PC-3 (cell line): ENCODE measurements at regions not wholly inside any gene's neighbourhood (a gene's known extent, or its start where the extent isn't known, plus 50 kb on each side); places are given as distances from the start of the nearest gene placed in this dataset.

Experiments used
- ATAC-seq: fragments of 200-7000 bp; cut with Tn5 transposase; 2 replicates; pipeline ENCODE4 v1.9.1; 2020; ENCODE audit warnings: mild to moderate bottlenecking, moderate library complexity
- BruUV-seq: library from RNA; stranded (reverse); fragments of 400-500 nt; replicated peaks from 2 replicates; lab custom pipeline; 2021; lab: Mats Ljungman, UMichigan
- CTCF ChIA-PET: fragments of 300-600 bp; sonication (Branson Sonifier 250); formaldehyde crosslinking; loops from one replicate; lab custom pipeline; 2022; ENCODE audit warnings: antibody characterized with exemption; lab: Charles Lee
- POLR2A ChIA-PET: fragments of 300-600 bp; sonication (Branson Sonifier 250); formaldehyde crosslinking; loops from one replicate; lab custom pipeline; 2022; ENCODE audit warnings: antibody characterized with exemption; ENCODE audit not compliant: unreplicated experiment; lab: Charles Lee
- DNase-seq: peaks from one replicate; pipeline ENCODE4 v3.0.0-alpha.2; 2015
- H2AFZ ChIP-seq: fragments of 300-600 bp; sonication (generic); 2 replicates; pipeline ENCODE4 v1.6.0; 2016; ENCODE audit warnings: antibody characterized with exemption, low read length
- H3F3A ChIP-seq: fragments of 300-600 bp; sonication (generic); one replicate; pipeline ENCODE4 v1.6.0; 2017; ENCODE audit warnings: antibody characterized with exemption, low read length, control low read depth, mild to moderate bottlenecking; ENCODE audit not compliant: unreplicated experiment
- H3K27ac ChIP-seq: fragments of 300-600 bp; sonication (generic); 2 replicates; pipeline ENCODE4 v1.5.1; 2016; ENCODE audit warnings: mild to moderate bottlenecking, low read length
- H3K27me3 ChIP-seq: fragments of 300-600 bp; sonication (generic); 2 replicates; pipeline ENCODE4 v1.6.1; 2016; ENCODE audit warnings: low read length, mixed read lengths
- H3K36me3 ChIP-seq: fragments of 300-600 bp; sonication (generic); 2 replicates; pipeline ENCODE4 v1.6.1; 2016; ENCODE audit warnings: low read depth, mixed run types, low read length, mixed read lengths
- H3K4me1 ChIP-seq: fragments of 300-600 bp; sonication (generic); 2 replicates; pipeline ENCODE4 v1.5.1; 2016; ENCODE audit warnings: low read length; ENCODE audit not compliant: insufficient read depth
- H3K4me2 ChIP-seq: fragments of 300-600 bp; sonication (generic); 2 replicates; pipeline ENCODE4 v1.6.0; 2016; ENCODE audit warnings: low read length
- H3K4me3 ChIP-seq: fragments of 300-600 bp; sonication (generic); 2 replicates; pipeline ENCODE4 v1.5.1; 2016; ENCODE audit warnings: mild to moderate bottlenecking, low read length, mixed read lengths
- H3K79me2 ChIP-seq: fragments of 300-600 bp; sonication (generic); 2 replicates; pipeline ENCODE4 v1.6.1; 2017; ENCODE audit warnings: low read length, mixed read lengths
- H3K9ac ChIP-seq: fragments of 300-600 bp; sonication (generic); 2 replicates; pipeline ENCODE4 v1.6.0; 2016; ENCODE audit warnings: mild to moderate bottlenecking, low read length
- H3K9me2 ChIP-seq: fragments of 300-600 bp; sonication (generic); replicated peaks from 2 replicates; pipeline ENCODE4 v1.6.1; 2016; ENCODE audit warnings: mixed run types, low read length, mixed read lengths
- H3K9me3 ChIP-seq: fragments of 300-600 bp; sonication (generic); 2 replicates; pipeline ENCODE4 v1.6.1; 2016; ENCODE audit warnings: low read length, mixed read lengths
- H4K20me1 ChIP-seq: fragments of 300-600 bp; sonication (generic); 2 replicates; pipeline ENCODE4 v1.6.1; 2016; ENCODE audit warnings: low read length, mixed read lengths
- EZH2 ChIP-seq: fragments of 300-600 bp; sonication (generic); IDR thresholded peaks from one replicate; pipeline ENCODE4 v1.6.1; 2017; ENCODE audit warnings: antibody characterized with exemption, mild to moderate bottlenecking, low read length; ENCODE audit not compliant: unreplicated experiment
- EZH2phosphoT487 ChIP-seq: fragments of 300-600 bp; sonication (generic); IDR thresholded peaks from 2 replicates; pipeline ENCODE4 v1.6.1; 2018; ENCODE audit warnings: mild to moderate bottlenecking, antibody characterized with exemption, low read length, borderline replicate concordance
- intact Hi-C: fragments of 100-400 bp; cut with micrococcal nuclease; formaldehyde crosslinking; loops from 2 replicates; pipeline ENCODE4 v1.9.0; 2023
- TF ChIP-seq, protein P1 (sequence below): fragments of 300-600 bp; sonication (generic); conservative IDR thresholded peaks from 2 replicates; pipeline ENCODE4 v1.5.1; 2017; ENCODE audit warnings: antibody characterized with exemption, low read depth, mild to moderate bottlenecking, low read length

DNA sequence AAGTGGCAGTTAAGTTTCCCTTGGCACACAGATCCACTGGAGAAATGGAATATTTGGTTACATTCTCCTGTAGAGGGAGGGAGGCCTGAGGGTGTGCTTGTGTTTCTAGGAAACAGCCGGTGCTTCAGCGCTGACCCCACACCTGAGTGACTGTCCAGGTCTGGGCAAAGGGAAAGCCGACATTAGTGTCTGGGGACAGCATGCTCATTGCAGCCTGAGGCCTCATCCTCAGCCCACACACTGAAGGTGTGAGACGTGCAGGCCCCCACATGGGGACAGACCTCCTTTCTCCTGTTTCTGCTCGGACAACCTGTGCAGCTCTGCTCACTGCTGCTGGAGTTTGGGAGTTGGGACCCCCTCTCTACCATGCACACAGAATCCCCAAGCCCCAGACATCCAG is 178.3 kb downstream of the ACKR3 start:
- ATAC-seq (no peak), DNase-seq (no peak)
- H4K20me1 ChIP-seq = no peaks in the 10 kb centered on the region
- no peak overlapping the region for H3K27ac ChIP-seq
- BruUV-seq = no TSS peak
- no peaks in the 10 kb centered on the region for H3F3A ChIP-seq
- ChIA-PET POLR2A (no interaction called here), CTCF (no interaction called here)
- H3K4me1 ChIP-seq = peaks cover 63% of the 10 kb centered on the region
- no peaks in the 10 kb centered on the region for H3K27me3 ChIP-seq
- intact Hi-C loops = loop anchor here (2.0 kb wide), 1 partner anchor 279 kb away; no protein-coding TSS in a partner anchor
- H3K36me3 ChIP-seq = no peaks in the 10 kb centered on the region
- no peaks in the 10 kb centered on the region for H3K9me2 ChIP-seq
- H3K9me3 ChIP-seq = no peaks in the 10 kb centered on the region
- no peaks in the 10 kb centered on the region for H3K79me2 ChIP-seq
- H3K9ac ChIP-seq = no peak overlapping the region
- H3K4me3 ChIP-seq = no peak overlapping the region
- no peak overlapping the region for H3K4me2 ChIP-seq
- no peak overlapping the region for H2AFZ ChIP-seq
- no peak for TF ChIP-seq EZH2phosphoT487
- no peak for TF ChIP-seq EZH2
- TF ChIP-seq, protein P1, sequence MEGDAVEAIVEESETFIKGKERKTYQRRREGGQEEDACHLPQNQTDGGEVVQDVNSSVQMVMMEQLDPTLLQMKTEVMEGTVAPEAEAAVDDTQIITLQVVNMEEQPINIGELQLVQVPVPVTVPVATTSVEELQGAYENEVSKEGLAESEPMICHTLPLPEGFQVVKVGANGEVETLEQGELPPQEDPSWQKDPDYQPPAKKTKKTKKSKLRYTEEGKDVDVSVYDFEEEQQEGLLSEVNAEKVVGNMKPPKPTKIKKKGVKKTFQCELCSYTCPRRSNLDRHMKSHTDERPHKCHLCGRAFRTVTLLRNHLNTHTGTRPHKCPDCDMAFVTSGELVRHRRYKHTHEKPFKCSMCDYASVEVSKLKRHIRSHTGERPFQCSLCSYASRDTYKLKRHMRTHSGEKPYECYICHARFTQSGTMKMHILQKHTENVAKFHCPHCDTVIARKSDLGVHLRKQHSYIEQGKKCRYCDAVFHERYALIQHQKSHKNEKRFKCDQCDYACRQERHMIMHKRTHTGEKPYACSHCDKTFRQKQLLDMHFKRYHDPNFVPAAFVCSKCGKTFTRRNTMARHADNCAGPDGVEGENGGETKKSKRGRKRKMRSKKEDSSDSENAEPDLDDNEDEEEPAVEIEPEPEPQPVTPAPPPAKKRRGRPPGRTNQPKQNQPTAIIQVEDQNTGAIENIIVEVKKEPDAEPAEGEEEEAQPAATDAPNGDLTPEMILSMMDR = no peak

DNA sequence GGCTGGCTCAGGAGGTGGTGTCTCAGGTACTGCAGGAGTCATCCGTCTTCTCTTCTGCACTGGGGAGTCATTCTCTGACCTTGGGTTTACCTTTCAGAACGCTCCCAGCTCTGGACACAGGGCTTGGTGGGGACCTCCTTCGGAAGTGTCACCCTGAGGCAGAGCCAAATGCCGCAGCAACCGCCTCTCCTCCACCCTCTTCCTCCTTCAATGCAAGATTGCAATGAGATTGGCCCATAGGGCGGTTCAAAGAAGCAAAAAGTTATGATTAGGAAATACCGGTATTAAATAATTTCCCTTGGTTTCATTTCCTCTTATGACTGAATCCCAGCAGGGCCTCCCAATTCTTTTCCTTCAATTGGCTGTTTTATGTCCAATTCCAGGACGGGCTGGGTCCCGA is 178.8 kb downstream of the ACKR3 start:
- TF ChIP-seq EZH2phosphoT487 (no peak), EZH2 (no peak)
- TF ChIP-seq, protein P1 = no peak
- no peaks in the 10 kb centered on the region for H3K9me3 ChIP-seq
- H3K36me3 ChIP-seq = no peaks in the 10 kb centered on the region
- H3K4me3 ChIP-seq = no peak overlapping the region
- ChIA-PET POLR2A (no interaction called here), CTCF (no interaction called here)
- peak overlapping the region; percentile 66 for H3K27ac ChIP-seq
- H3F3A ChIP-seq = no peaks in the 10 kb centered on the region
- no peak overlapping the region for H3K9ac ChIP-seq
- DNase-seq (no peak), ATAC-seq (no peak)
- H3K9me2 ChIP-seq = no peaks in the 10 kb centered on the region
- no TSS peak for BruUV-seq
- H2AFZ ChIP-seq = no peak overlapping the region
- H4K20me1 ChIP-seq = no peaks in the 10 kb centered on the region
- H3K79me2 ChIP-seq = no peaks in the 10 kb centered on the region
- H3K4me1 ChIP-seq = peaks cover 67% of the 10 kb centered on the region
- intact Hi-C loops = loop anchor here (2.0 kb wide), 1 partner anchor 278 kb away; no protein-coding TSS in a partner anchor
- no peak overlapping the region for H3K4me2 ChIP-seq
- H3K27me3 ChIP-seq = no peaks in the 10 kb centered on the region

DNA sequence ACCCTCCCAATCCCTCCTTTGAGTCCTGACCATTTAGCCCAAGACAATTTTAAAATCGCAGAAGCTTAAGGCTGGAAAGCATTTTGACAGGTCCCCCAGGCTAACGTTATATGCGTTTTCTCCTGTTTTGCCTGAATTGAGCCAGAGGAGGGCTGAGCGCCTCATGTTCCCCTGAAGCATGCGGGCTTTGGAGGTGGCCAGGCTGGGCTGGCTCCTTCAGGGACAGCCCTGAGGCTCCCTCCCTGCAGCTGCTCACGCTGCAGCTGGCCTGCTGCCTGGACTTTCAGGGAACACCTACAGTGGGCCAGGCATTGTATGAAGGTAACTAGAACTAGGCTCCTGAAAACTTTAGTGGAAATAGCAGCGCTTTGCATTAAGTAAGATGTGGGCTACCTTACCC is 179.2 kb downstream of the ACKR3 start:
- 0 out of 2 replicates have a peak overlapping the region, but pooled peaks have one; percentile 22 for H2AFZ ChIP-seq
- H3K9me2 ChIP-seq = no peaks in the 10 kb centered on the region
- H4K20me1 ChIP-seq = no peaks in the 10 kb centered on the region
- peak; percentile 9 for ATAC-seq
- DNase-seq = no peak
- H3K9ac ChIP-seq = no peak overlapping the region; the same call in 1 of the 2 replicates
- H3K4me3 ChIP-seq = no peak overlapping the region
- H3K4me2 ChIP-seq = peak overlapping the region; percentile 67
- H3K4me1 ChIP-seq = peaks cover 67% of the 10 kb centered on the region
- H3K27ac ChIP-seq = peak overlapping the region; percentile 66
- no peaks in the 10 kb centered on the region for H3K79me2 ChIP-seq
- ChIA-PET POLR2A (no interaction called here), CTCF (no interaction called here)
- H3K36me3 ChIP-seq = no peaks in the 10 kb centered on the region
- BruUV-seq = no TSS peak
- H3K27me3 ChIP-seq = no peaks in the 10 kb centered on the region
- no peaks in the 10 kb centered on the region for H3K9me3 ChIP-seq
- no peak for TF ChIP-seq EZH2phosphoT487
- TF ChIP-seq EZH2 = no peak
- TF ChIP-seq, protein P1 = no peak
- intact Hi-C loops = loop anchor here (1.0 to 2.0 kb wide), 2 partner anchors 88 to 278 kb away; no protein-coding TSS in a partner anchor
- no peaks in the 10 kb centered on the region for H3F3A ChIP-seq
